Left ventricle myocardium inferior (tissue), 1 donor: ENCODE measurements at regions not wholly inside any gene's neighbourhood (a gene's known extent, or its start where the extent isn't known, plus 50 kb on each side); places are given as distances from the start of the nearest gene placed in this dataset.

Experiments
- DNase-seq: peaks from one replicate; pipeline ENCODE4 v3.0.0-alpha.2; 2020
- H3K27ac ChIP-seq: fragments of 200-600 bp; replicated peaks from 2 replicates; pipeline ENCODE4 v1.8.0; 2021
- H3K27me3 ChIP-seq: fragments of 200-600 bp; 2 replicates; pipeline ENCODE4 v1.8.0; 2021; ENCODE audit warnings: low read depth
- H3K36me3 ChIP-seq: fragments of 200-600 bp; 2 replicates; pipeline ENCODE4 v1.8.0; 2021
- H3K4me1 ChIP-seq: fragments of 200-600 bp; 2 replicates; pipeline ENCODE4 v1.8.0; 2021
- H3K4me3 ChIP-seq: fragments of 200-600 bp; 2 replicates; pipeline ENCODE4 v1.8.0; 2021; ENCODE audit warnings: mild to moderate bottlenecking, moderate library complexity
- H3K9me3 ChIP-seq: fragments of 200-600 bp; replicated peaks from 2 replicates; pipeline ENCODE4 v1.8.0; 2021
- intact Hi-C: fragments of 100-400 bp; cut with micrococcal nuclease; formaldehyde crosslinking; loops from one replicate; pipeline ENCODE4 v1.11.0; 2022
- TF ChIP-seq, protein P1 (sequence below): fragments of 200-600 bp; IDR thresholded peaks from 2 replicates; pipeline ENCODE4 v1.8.0; 2021; ENCODE audit warnings: antibody characterized with exemption, mild to moderate bottlenecking, borderline replicate concordance
- donor health status: DM: no; HTN: yes; CAD: no; lungs with severe emphysema.

GRCh38 chr6:134111062-134111677 lies 58.7 kb upstream of the SLC2A12 start:
- no peak overlapping the region for H3K4me3 ChIP-seq
- peaks cover 20% of the 10 kb centered on the region for H3K27me3 ChIP-seq
- H3K9me3 ChIP-seq, result no peaks in the 10 kb centered on the region
- H3K27ac ChIP-seq, result no peak overlapping the region
- H3K4me1 ChIP-seq, result no peaks in the 10 kb centered on the region
- no peaks in the 10 kb centered on the region for H3K36me3 ChIP-seq
- no peak for DNase-seq
- intact Hi-C loops, result no loop called here
- TF ChIP-seq, protein P1, sequence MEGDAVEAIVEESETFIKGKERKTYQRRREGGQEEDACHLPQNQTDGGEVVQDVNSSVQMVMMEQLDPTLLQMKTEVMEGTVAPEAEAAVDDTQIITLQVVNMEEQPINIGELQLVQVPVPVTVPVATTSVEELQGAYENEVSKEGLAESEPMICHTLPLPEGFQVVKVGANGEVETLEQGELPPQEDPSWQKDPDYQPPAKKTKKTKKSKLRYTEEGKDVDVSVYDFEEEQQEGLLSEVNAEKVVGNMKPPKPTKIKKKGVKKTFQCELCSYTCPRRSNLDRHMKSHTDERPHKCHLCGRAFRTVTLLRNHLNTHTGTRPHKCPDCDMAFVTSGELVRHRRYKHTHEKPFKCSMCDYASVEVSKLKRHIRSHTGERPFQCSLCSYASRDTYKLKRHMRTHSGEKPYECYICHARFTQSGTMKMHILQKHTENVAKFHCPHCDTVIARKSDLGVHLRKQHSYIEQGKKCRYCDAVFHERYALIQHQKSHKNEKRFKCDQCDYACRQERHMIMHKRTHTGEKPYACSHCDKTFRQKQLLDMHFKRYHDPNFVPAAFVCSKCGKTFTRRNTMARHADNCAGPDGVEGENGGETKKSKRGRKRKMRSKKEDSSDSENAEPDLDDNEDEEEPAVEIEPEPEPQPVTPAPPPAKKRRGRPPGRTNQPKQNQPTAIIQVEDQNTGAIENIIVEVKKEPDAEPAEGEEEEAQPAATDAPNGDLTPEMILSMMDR, result peak; percentile 81

DNA sequence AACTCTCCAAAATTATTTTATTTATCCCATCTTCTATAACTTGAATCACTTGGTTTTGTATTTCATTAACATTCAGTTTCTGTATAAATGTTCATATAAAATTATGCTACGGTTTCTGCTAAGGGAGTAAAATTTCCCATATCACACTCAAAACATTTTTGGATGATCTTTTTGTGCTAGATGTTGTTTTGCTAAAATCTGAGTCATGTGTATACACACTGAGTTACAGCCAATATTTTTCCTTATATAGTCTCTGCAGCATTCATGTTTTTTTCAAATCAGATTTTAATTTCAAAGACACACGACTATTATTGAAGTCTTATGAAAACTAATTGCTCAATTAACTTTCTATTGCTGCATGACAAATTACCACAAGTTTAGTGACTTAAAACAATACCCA lies 54.3 kb upstream of the SLC2A12 start:
- no peaks in the 10 kb centered on the region for H3K9me3 ChIP-seq
- intact Hi-C loops, result no loop called here

GRCh38 chr6:134105940-134106339 lies 53.5 kb upstream of the SLC2A12 start:
- TF ChIP-seq, protein P1, result no peak
- intact Hi-C loops, result no loop called here

More for the DNA sequence above, 54.3 kb upstream of the SLC2A12 start:
- H3K27ac ChIP-seq, result no peak overlapping the region
- DNase-seq, result no peak
- H3K4me1 ChIP-seq, result no peaks in the 10 kb centered on the region
- no peaks in the 10 kb centered on the region for H3K36me3 ChIP-seq
- no peak overlapping the region for H3K4me3 ChIP-seq
- TF ChIP-seq, protein P1, result no peak
- no peaks in the 10 kb centered on the region for H3K27me3 ChIP-seq

GRCh38 chr6:134103006-134103405 lies 50.6 kb upstream of the SLC2A12 start:
- Histone ChIP-seq H3K4me1 (no peaks in the 10 kb centered on the region), H3K27me3 (peaks cover 9% of the 10 kb centered on the region), H3K9me3 (no peaks in the 10 kb centered on the region), H3K4me3 (no peak overlapping the region), H3K36me3 (no peaks in the 10 kb centered on the region), H3K27ac (no peak overlapping the region)
- TF ChIP-seq, protein P1, result no peak
- DNase-seq, result no peak
- intact Hi-C loops, result no loop called here

More at GRCh38 chr6:134105940-134106339, 53.5 kb upstream of the SLC2A12 start:
- no peak for DNase-seq
- no peaks in the 10 kb centered on the region for H3K36me3 ChIP-seq
- no peak overlapping the region for H3K4me3 ChIP-seq
- H3K27ac ChIP-seq, result no peak overlapping the region
- no peaks in the 10 kb centered on the region for H3K4me1 ChIP-seq
- H3K27me3 ChIP-seq, result no peaks in the 10 kb centered on the region
- no peaks in the 10 kb centered on the region for H3K9me3 ChIP-seq
